IPS-18c (cell line): ENCODE measurements at regions not wholly inside any gene's neighbourhood (a gene's known extent, or its start where the extent isn't known, plus 50 kb on each side); places are given as distances from the start of the nearest gene placed in this dataset.
"Not testable (repeated sequence)": the region's sequence is repeated elsewhere in the genome, so short reads cannot be mapped to it uniquely, and the experiment has no call there.

ENCODE experiments used
- H3K4me3 ChIP-seq: 2 replicates; pipeline ENCODE4 v1.7.0; 2013; ENCODE audit warnings: low read depth, mild to moderate bottlenecking, low read length, moderate library complexity; ENCODE audit not compliant: insufficient read depth
- H3K9me3 ChIP-seq: one replicate; pipeline ENCODE4 v1.6.1; 2013; ENCODE audit warnings: mild to moderate bottlenecking, low read length, moderate library complexity; ENCODE audit not compliant: control insufficient read depth, insufficient read depth

DNA sequence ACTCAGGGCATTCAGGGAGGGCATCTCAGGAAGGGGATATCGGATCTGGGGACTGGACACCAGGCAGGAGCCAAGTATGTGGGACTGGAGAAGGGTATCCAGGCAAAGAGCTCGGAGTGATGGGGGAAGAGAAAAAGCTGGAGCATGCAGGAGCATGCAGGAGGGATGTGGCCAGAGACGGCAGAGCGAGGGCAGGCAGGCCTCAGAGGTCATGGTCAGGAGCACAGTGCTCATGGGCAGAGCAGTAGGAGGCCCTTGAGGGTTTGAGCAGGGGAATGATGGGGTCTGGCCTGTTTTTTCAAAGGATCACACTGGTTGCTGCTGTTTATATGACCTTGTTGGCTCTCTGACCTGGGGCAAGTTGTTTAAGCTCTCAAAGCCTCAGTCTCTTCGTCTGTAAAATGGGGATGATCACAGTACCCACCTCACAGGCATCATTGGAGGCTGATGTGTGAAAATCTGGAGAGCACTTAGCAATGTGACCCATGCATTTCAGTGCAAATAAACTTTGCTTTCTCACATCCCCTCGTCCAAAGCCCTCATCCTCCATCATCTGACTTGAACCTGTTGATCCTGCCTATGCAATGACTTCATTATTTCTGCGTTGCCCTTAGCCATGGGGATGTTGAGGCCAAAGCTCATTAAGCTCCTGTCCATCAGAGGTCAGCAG lies 273.1 kb downstream of the MATN1 start:
- no peak overlapping the region for H3K4me3 ChIP-seq
- no peaks in the 10 kb centered on the region for H3K9me3 ChIP-seq

DNA sequence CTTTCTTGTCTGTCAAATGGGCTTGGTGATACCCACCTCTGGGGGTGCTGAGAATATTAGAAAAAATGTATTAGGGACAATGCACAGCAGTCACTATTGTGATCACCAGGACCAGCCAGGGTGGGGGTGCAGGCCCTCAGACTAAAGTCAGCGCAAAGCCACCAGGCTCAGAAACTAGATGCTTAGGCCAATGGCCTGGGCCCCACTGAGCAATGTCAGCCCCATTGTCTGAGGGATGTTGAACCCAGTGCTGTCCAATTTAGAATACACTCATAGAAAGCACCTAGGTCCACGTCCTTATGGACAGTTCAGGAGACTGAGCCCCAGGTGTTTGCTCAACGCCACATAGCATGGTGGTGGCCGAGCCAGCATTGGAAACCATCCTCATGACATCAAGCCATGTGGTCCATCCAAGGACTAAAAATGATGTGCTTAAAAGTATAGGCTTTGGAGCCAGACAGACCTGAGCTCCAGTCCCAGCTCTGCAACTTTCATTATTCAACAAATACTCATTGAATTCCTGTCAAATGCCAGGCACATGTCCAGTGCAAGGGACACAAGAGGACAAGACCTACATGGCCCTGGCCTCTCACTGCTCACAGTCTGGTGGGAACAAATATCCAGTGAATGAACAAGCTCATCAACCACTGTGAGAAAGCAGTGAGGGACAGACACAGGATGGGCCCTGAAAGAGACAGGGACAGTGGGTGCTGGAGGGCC lies 273.8 kb downstream of the MATN1 start:
- H3K4me3 ChIP-seq = no peak overlapping the region
- H3K9me3 ChIP-seq = no peaks in the 10 kb centered on the region

DNA sequence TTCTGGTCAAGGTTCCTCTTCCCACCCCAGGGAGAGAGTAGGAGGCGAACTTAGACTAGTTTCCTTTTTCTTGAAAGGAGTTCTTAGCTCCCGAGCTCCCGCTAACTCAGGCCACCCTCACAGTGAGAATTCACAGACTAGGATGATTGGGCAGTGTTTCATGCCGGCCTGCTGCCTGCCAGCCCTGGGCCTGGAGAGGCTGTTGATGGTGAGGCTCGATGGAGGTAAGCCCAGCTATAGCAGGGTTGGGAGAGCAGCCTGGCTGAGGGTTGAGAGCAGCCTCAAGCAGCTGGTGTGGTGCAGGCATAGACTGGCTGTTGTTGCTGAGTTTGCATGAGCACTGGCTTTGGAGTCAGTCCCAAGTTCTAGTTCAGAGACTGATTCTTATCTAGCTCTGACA lies 274.4 kb downstream of the MATN1 start:
- H3K4me3 ChIP-seq = no peak overlapping the region
- H3K9me3 ChIP-seq = no peaks in the 10 kb centered on the region

DNA sequence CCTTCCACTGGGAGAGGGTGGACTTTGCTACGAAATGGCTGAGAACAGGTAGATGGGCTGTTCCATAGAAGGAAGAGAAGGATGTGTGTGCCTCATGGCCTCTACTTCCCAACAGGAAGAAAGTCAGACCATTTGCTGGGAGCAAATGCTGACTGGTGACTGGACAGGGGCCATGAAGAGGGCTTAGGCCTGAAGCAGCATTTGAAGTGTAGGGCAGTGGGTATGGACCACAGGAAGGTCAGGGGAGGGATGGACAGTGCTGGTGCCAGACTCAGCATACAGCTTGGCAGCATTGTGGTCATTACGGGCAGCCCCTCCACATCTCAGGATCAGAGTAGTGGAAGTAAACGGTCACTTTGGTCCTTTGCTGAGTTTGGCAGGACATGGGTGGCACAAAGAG lies 275.7 kb downstream of the MATN1 start:
- no peak overlapping the region for H3K4me3 ChIP-seq
- no peaks in the 10 kb centered on the region for H3K9me3 ChIP-seq

DNA sequence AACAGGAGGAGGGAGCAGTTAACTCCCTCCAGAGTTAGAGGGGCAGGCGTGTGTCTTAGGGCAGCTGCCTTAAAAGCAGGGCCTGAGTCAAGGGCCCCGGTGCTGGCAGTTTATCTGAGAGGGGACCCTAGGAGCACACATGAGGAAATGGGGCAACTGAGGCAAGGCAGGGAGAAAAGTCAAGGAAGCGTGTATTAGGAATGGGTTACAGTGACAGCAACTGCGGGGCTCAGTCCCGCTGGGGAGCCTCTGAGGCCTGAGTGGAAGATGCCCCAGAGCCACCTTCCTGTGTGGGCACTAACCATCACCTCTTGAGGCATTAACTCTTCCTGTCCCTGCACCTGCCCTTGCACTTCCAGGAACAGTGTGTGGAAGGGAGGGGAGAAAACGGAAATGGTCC lies 276.3 kb downstream of the MATN1 start:
- H3K4me3 ChIP-seq = no peak overlapping the region
- H3K9me3 ChIP-seq = no peaks in the 10 kb centered on the region

DNA sequence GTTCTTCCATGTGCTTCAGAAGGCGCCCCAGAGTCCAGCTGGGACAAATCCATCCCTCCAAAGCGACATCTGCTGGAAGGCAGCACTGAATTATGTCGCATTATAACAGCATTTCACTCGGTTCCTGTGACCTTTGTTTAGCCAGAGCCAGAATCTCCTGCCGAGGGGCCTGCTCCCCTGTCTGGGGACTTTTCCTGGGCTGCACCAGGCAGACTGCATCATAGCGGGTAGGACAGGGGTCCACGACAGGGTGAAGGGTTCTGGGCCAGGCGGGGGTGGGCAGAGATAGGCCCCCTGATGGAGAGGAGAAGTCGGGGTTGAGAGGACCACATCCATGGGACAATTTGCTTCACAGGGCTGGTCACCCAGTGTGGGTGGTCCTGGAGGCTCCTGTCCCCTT lies 276.9 kb downstream of the MATN1 start:
- H3K9me3 ChIP-seq = no peaks in the 10 kb centered on the region
- H3K4me3 ChIP-seq = no peak overlapping the region

DNA sequence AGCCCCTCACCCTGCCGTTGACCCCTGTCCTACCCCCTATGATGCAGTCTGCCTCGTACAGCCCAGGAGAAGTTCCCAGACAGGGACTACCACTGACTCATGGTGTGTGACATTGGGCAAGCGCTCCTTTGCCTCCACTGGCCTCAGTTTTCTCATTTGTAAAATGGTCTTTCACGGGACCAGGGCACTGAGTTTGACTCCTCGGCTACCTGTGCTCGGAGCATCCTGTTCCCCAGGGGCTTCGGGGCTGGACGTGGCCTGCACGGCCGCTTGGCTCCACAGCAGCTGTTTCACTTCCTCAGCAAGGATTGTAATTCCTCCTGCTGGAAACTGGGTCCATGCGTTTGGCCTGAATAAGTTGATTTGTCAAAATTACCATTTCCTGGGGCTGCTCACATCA lies 277.3 kb downstream of the MATN1 start:
- H3K9me3 ChIP-seq = no peaks in the 10 kb centered on the region
- no peak overlapping the region for H3K4me3 ChIP-seq

DNA sequence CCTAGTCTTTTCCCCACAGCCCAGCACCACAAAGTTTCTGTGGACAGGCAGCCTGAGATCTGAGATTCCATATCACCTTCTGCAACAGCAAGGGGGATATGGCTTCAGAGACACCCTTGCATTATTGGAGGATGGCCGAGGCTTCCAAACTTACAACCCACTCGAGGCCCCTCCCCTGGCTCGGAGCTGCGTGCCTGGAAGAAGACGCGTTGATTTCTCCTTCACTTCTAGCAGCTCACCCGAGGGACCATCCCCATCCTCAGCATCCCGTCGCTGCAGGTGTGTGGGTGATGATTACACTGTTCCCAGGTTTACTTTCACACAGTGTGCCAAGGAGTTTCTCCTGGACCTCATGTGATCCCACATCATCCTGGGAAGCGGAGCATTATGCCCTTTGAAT lies 277.9 kb downstream of the MATN1 start:
- Histone ChIP-seq H3K9me3 (no peaks in the 10 kb centered on the region), H3K4me3 (no peak overlapping the region)

DNA sequence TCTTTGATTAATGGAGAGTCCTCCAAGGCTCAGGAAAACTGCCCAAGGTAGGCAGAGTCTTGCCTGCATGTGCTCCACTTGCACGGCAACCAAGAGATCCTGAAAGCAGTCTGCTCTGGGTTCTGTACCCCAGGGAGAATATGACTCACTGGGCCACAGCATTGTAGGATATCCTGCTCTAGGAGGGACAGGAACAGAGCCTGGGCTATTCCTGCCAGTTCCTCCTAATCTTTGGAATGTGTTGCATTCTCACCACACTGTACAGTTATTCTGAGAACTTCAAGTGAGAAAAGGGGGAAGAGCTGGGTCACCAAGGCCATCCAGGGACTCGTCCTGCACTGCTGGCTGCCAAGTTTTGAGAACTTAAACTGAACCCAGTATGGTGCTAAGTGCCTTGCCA lies 278.5 kb downstream of the MATN1 start:
- no peak overlapping the region for H3K4me3 ChIP-seq

DNA sequence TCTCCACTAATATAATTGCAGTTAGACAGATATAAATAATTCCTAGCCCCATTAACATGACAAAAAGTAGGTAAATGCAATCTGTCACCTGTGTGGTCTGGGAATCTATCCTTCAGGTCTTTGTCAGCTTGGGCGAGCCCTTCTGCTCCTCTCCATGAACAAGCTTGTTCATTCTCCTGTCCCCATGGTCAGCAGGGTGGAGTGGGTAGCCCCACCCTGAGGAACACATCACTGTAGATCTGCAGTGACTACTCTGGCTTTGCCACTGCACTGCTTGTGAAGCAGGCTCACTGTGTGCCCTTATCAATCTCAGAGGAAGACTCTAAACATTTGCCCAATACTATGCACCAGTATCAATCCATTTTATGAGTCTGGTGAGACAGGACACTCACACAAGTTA lies 279.0 kb downstream of the MATN1 start:
- no peak overlapping the region for H3K4me3 ChIP-seq
- H3K9me3 ChIP-seq = no peaks in the 10 kb centered on the region

More for the DNA sequence above, 278.5 kb downstream of the MATN1 start:
- H3K9me3 ChIP-seq = no peaks in the 10 kb centered on the region

DNA sequence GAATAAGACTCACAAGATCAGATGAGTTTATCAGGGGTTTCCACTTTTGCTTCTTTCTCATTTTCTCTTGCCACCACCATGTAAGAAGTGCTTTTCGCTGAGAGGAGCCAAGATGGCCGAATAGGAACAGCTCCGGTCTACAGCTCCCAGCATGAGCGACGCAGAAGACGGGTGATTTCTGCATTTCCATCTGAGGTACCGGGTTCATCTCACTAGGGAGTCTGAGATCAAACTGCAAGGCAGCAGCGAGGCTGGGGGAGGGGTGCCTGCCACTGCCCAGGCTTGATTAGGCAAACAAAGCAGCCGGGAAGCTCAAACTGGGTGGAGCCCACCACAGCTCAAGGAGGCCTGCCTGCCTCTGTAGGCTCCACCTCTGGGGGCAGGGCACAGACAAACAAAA lies 285.1 kb downstream of the MATN1 start:
- H3K4me3 ChIP-seq, H3K9me3 ChIP-seq: not testable (repeated sequence)

DNA sequence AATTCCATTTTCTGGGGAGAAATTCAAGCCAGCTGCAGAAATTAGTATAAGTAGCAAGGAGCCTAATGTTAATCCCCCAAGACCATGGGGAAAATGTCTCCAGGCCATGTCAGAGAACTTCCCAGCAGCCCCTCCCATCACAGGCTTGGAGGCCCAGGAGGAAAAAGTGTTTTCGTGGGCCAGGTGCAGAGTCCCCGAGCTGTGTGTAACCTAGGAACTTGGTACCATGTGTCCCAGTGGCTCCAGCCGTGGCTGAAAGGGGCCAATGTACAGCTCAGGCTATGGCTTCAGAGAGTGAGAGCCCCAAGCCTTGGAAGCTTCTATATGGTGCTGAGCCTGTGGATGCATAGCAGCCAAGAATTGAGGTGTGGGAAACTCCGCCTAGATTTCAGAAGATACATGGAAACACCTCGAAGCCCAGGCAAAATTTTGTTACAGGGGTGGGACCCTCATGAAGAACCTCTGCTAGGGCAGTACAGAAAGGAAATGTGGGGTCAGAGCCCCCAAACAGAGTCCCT lies 286.3 kb downstream of the MATN1 start:
- Histone ChIP-seq H3K9me3 (peaks cover 7% of the 10 kb centered on the region), H3K4me3 (no peak overlapping the region)

DNA sequence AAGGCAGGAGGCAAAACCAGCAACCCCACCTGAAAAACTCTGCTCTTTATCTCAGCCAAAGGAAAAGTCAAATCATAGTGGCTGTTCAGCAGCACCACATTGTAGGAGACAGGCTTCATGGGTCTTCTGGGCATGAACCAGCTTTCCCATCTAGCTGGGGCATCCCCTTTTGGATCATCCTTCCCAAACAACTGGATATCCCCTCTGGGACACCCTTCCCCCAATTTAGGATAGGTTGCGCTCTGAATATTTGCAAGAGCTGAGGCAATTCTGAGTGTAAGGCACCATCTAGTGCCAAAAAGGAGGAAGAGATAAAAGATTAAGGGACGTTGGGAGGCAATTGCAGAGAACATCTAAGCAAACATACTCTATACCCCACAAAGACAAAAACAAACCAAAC lies 295.8 kb downstream of the MATN1 start:
- Histone ChIP-seq H3K9me3 (no peaks in the 10 kb centered on the region), H3K4me3 (no peak overlapping the region)

DNA sequence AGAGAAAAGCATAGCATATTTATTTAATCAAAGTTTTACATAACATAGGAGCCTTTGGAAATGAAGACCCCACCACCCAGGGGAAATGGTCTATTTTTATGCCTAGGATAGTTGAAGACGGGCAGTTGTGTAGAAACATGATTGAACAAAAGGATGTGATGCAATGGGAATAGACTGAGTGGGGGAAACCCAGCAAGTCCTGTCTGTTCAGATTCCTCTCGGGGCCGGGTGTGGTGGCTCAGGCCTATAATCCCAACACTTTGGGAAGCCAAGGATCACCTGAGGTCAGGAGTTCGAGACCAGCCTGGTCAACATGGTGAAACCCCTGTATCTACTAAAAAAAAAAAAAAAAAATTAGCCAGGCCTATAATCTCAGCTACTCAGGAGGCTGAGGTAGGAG lies 298.3 kb downstream of the MATN1 start:
- Histone ChIP-seq H3K9me3 (no peaks in the 10 kb centered on the region), H3K4me3 (no peak overlapping the region)

DNA sequence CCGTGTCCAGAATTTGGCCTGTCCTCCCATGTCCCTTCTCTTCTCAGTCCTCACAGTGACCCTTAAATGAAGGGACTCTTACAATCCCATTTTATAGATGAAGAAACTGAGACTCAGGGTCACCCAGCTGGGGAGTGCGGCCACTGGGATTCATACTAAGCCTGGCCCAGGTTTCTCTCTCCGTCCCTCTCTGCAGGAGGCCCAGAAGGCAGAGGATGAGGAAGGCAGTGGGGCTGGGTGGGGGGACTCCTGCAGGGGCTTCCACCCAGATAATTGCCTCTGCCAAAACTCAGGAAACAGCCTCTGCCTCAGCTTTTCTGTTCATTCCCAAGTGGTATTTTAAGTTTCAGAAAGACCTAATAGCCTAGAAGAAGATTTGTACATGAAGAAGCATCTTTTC lies 299.8 kb downstream of the MATN1 start:
- Histone ChIP-seq H3K4me3 (no peak overlapping the region), H3K9me3 (no peaks in the 10 kb centered on the region)

DNA sequence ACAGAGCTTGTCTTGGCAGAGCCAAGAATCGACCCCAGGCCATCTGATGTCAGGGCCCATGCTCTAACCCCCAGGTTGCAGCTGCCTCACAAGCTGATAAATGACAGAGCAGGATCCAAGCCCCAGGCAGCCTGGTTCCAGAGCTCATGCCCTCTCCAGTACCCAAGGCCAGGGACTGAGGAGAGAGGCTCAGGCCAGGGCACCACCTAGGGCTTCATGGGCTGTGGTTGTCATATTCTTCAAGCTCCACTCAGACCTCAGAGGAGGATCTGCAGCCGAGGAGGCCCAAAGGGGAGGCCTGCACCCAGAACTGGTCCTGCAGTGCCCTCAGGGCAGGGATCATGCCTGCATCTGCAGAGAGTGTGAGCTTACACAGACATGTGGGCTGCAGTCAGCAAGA lies 301.1 kb downstream of the MATN1 start:
- Histone ChIP-seq H3K9me3 (no peaks in the 10 kb centered on the region), H3K4me3 (no peak overlapping the region)

DNA sequence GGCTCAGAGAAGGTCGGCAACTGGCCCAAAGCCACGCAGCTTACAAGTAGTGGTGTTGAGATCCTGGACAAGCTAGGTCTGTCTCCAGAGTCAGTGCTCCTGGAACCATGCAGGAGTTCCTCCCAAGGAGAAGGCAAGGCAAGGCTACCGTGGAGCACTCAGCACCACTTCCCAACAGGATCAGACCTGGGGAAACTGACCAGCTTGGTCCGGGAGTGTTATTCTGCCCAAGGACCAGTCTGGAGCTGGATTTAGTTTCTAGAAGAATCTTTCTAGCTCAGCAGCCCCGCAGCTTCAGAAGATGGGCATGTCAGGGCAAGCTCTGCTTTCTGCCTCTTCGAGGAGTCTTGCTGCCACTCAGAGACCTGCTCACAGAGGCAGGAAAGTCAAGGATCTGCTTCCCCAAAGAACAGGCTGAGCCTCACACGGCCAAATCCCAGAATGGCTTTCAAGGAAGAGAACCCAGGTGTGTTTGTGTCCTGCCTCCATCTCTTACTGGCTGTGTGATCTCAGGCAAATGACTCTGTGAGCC lies 302.8 kb downstream of the MATN1 start:
- Histone ChIP-seq H3K4me3 (no peak overlapping the region), H3K9me3 (no peaks in the 10 kb centered on the region)

DNA sequence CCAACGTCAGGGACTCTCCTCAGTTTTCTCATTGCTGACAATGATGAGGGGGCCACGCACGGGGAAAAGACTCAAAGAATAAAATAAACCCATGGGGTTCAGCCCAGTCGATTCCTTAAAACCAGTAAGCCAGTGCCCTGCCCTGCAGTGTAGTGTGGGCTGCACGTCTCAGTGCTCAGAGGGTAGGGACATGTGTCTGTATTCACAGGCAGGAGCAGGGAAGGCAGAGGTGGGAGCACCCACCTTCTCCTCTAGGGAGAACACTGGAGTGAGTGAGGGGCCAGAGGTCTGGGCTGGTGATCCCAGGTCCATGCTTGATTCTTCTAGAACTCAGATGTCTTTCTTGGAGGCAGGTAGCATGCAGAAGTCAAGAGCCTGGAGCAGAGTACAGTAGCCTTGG lies 303.6 kb downstream of the MATN1 start:
- Histone ChIP-seq H3K4me3 (no peak overlapping the region), H3K9me3 (no peaks in the 10 kb centered on the region)
